CD1c-positive myeloid dendritic cell (primary cell): ENCODE measurements at regions not wholly inside any gene's neighbourhood (a gene's known extent, or its start where the extent isn't known, plus 50 kb on each side); places are given as distances from the start of the nearest gene placed in this dataset.

Source experiments
- DNase-seq: peaks from one replicate; pipeline ENCODE4 v3.0.0-alpha.2; 2016; ENCODE audit errors: extremely low spot score

- no peak for DNase-seq
These were observed 640.2 kb downstream of the TSN start for GRCh38 chr2:122395687-122396086.

DNA sequence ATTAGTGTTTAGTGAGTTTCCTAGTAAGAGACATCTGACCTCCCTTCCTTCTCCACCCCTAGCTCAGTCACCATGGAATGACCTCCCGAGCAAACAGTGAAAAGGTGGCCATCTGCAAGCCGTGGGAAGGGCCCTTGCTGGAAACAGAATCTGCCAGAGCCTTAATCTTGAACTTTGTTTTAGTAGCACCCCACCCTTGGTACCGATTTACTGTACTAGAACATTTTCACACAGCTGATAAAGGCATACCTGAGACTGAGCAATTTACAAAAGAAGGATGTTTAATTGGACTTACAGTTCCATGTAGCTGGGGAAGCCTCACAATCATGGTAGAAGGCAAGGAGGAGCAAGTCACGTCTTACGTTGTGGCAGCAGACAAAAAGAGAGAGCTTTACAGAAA lies 655.8 kb downstream of the TSN start:
- no peak for DNase-seq

DNA sequence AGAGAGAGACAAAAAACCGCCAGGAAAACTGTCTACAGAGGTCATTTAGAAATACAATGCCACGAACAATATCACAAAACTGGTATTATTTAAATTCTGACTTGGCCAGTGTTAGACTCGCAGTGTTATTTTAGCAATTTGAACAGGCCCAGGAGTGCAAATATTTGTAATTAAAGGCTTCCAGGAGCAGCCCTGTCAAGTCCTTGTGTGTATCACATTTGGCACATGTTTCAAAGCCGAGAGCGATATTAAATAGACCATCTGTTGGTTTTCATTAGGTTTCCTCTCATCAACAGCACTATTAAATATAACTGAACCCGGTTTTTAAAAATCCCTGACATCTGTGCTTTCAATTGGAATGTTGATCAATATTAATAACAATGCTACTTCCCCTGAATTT lies 656.9 kb downstream of the TSN start:
- DNase-seq, result no peak

DNA sequence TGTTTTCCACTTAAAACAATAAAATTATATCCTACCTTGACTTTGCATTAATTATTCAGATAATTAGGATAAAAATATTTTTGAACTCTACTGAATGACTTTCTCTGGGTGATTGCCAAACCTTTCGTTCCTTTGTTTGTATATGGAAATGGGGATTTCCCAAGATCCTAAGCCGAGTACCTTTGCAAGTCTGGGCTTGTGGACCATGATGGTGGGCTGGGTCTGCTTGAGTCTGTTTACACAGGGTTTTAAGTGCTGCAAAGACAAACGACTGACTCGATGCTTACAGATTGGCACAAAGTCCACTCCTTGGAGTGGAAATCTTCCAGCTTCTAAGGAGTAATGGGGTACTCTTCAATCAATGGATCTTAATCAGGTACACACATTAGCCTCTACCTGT lies 659.5 kb downstream of the TSN start:
- no peak for DNase-seq

DNA sequence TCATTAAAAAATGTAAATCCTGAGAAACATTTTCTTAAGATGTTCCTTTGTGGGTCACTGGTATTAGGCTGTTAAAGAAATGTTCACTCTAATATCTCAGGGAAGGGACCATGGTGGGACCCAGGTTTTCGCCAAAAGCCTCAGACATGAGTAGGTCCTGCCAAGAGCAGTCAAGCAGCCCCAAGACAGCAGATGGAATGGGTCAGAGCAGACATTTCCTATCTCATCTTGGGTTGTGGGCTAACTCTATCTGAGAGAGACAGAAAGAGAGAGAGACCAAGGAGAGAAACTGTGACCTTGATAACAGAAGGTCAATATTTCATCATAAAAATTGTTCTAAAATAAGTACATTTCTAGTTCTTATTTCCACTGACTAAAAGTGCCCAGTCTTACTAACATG lies 661.7 kb downstream of the TSN start:
- no peak for DNase-seq

GRCh38 chr2:122421775-122422174 lies 666.3 kb downstream of the TSN start:
- no peak for DNase-seq

GRCh38 chr2:122422384-122422991 lies 667.0 kb downstream of the TSN start:
- DNase-seq, result no peak

GRCh38 chr2:122423934-122424333 lies 668.5 kb downstream of the TSN start:
- no peak for DNase-seq

DNA sequence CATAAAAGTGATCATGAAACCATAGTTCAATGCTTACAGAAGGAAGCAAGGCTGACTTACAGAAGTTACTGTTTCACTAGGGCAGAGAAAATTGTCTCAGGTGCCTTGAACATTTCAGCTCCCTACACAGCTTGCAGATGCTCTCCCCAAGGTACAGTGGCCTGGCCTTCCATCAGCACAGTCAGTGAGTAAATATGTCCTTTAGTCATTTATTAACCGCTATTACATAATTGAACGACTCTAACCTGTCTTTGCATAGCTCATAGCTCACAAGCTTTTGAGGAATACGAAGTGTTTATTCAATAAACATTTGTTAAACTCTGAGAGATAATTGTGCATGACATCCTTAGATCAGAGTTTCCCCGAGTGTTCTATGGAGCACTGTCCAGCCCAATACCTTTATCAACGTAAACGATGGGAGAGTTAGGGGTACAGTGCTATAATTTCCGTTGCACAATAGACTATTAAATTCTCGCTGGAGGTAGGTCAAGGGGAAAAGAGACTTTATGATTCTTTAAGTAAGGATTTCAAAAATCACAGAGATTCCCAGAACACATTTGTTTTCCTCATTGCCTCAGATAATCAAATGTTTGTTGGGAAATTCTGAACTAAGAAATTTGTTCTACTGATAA lies 677.8 kb downstream of the TSN start:
- no peak for DNase-seq

DNA sequence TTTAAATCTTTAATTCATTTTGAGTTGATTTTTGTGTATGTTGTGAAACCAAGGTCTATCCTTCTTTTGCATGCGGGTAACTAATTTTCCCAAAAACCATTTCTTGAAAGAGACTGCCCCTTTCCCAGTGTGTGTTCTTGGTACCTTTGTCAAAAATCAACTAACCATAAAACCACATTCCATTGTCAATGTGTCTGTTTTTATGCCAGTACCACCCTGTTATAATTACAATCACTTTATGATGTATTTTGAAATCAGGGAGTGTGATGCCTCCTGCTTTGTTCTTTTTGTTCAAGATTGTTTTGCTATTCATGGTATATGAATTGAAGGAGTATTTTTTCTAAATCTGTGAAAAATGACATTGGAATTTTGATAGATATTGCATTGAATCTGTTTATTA lies 689.6 kb downstream of the TSN start:
- DNase-seq, result no peak

DNA sequence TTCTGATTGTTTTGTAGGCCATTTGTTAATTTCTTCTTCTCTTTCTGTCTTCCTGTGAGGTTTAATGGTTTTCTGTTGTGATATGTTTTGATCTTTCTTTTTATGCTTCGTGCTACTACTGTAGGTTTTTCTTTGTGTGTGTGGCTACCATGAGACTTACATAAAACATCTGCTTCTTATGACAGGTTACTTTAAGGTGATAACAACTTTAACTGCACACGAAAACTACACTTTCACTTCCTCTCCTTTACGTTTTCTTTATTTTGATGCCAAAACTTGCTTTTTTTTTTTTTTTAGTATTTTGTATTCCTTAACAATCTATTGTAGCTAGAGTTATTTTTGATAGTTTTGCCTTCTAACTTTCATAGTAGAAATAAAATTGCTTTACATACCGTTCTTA lies 691.3 kb downstream of the TSN start:
- no peak for DNase-seq

- no peak for DNase-seq
These were observed 691.8 kb downstream of the TSN start for GRCh38 chr2:122447237-122447636.

DNA sequence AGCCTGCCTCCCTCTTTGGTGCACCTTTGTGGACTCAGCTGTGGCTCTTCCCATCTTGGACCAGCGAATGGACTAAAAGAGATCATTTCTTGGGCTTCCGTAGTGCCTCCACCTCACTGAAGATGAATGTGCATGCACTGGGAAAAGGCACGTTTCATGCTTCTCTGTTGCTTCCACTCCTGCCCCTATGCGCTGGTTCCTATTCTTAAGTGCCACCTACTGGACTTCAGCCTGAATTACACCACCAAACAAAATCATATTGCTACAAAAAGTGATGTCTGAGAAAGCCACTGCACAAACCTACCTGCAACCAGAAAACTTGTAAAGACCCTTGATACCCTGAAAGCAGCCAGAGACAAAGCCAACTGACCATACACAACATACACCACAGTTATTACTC lies 695.6 kb downstream of the TSN start:
- peak; percentile 23 for DNase-seq

DNA sequence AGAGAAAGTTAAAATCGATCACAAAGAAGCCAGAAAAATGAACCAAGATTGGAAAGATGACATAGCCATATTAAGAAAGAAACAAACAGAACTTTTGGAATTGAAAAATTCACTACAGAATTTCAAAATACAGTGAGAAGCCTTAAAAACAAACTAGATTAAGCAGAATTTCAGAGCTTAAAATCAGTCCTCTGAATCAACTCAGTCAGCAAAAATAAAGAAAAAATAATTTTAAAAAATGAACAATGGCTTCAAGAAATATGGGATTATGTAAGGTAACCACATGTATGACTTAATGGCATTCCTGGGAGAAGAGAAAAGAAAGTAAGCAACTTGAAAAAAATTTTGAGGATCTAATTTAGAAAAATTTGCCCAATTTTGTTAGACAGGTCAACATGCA lies 696.2 kb downstream of the TSN start:
- DNase-seq, result no peak

DNA sequence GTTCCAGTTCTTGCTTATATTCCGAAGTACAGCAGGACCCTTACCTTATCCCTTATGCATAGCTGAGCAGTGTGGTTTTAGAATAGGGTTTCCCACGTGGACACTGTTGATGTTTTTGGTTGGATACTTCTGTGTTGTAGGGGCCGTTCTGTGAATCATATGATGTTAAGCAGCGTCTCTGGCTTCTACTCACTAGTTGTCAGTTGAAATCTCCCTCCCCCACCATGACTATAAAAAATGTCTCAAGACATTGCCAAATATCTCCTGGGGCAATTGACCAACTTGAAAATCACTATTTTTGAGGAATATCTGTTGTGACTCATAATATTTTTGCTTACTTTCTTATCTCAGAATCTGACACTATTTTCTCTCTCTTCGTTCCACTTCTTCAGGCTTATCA lies 713.7 kb downstream of the TSN start:
- no peak for DNase-seq

- no peak for DNase-seq
These were observed 716.3 kb downstream of the TSN start for GRCh38 chr2:122471753-122472152.

- no peak for DNase-seq
These were observed 722.7 kb downstream of the TSN start for GRCh38 chr2:122478117-122478516.

GRCh38 chr2:122478771-122479170 lies 723.3 kb downstream of the TSN start:
- DNase-seq, result no peak

GRCh38 chr2:122480501-122481243 lies 725.2 kb downstream of the TSN start:
- no peak for DNase-seq

DNA sequence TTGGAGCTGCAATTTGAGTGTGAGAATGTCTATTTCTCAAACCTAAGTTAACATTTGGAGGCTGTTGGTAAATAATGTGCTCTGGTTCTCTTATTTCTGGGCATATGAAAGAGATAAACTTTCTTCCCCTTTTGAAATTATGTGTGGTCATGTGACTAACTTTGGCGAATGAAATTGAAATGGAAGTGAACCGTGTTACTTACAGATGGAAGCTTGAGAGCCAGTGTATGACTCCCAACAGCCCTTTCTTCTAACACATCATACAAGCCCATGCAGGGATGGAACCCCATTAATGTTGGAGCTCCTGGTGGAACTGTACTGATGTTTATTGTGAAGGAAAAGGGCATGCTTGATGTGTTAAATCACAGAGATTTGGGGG lies 725.8 kb downstream of the TSN start:
- DNase-seq, result no peak

GRCh38 chr2:122481717-122482116 lies 726.3 kb downstream of the TSN start:
- DNase-seq, result no peak

- DNase-seq, result no peak
These were observed 730.6 kb downstream of the TSN start for GRCh38 chr2:122486086-122486485.

GRCh38 chr2:122486705-122487415 lies 731.4 kb downstream of the TSN start:
- no peak for DNase-seq
